NCI-H1930 (cell line): ENCODE measurements at regions not wholly inside any gene's neighbourhood (a gene's known extent, or its start where the extent isn't known, plus 50 kb on each side); places are given as distances from the start of the nearest gene placed in this dataset.

Experiments
- DNase-seq, 2 experiments: peaks; one replicate each; lab custom pipeline; 2025; lab: John Stamatoyannopoulos, UW

DNA sequence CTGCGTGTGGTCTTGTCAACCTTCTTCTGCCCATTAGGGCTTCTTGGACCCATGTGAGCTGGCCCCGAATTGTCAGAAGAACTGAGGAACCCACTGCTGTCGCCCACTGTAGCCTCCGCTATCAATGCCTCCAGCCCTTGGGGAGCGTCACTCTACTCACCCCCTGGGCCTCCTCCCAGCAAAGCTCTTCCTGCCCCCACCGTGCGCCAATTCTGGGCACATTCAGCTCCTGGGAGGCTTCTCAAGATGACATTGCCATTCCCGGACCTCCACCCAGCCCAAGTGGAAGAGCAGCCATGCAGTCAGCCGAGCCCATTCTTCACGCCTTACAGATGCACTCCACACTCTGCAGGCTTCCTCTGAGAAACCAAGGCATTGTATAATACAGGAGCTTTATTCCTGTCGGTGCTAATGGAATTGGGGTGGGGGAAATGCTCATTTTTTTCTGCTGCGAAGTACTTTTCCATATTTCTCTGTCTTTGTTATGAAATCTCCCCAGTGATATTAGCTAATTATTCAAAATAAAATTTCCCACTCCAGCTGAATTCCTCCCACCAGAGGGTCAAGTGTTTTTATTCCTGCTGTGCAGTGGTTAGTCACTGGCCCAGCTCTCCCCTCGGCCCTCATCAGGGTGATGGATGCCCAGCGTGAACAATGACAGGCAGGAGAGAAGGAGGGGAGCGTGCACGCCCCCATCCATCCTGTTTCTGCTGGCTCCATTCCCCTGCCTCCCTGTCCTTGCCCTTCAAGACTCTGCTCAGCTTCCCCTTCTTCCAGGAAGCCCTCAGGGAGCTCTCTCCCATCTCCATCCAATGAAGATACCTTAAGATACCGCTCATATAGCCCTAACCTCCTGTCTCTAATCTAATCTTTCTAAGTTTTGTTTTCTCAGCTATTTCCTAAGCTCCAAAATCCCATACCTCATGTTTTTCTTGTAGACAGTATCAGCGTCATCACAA lies 87.7 kb downstream of the C16orf95 start:
- no peak for DNase-seq

DNA sequence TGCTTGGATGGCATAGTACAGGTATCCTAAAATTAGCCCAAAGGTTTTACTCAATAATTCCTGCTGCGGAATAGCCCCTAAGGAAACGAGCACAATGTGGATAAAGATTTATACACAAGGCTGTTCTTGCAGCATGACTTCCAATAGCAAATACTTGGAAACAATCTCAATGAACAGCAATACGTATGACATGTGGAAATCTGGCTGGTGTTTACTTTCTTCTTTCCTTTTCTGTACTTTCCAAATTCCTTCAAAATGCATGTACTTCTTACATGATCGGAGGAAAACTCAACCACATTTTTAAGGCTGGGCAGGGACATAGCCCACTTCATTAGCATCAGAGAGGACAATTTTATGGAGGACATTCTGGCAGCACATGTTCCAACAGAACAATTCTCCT lies 86.6 kb downstream of the C16orf95 start:
- no peak for DNase-seq

DNA sequence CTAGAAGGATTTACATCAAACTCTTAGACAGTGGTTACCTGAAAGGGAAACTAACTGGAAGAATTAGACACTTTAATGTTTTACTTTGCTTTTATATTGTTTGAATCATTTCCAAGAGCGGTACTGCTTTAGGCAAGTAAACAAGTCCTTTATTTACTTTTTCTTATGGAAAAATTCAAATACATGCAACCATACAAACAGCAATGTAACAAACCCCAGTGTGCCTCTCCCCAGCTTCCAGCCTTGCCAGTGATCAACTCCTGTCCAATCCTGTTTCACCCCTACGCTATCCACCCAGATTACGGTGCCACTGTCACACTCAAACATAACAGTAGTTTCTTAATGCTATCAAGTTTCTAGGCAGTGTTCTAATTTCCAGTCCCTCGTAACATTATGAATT lies 85.9 kb downstream of the C16orf95 start:
- no peak for DNase-seq

DNA sequence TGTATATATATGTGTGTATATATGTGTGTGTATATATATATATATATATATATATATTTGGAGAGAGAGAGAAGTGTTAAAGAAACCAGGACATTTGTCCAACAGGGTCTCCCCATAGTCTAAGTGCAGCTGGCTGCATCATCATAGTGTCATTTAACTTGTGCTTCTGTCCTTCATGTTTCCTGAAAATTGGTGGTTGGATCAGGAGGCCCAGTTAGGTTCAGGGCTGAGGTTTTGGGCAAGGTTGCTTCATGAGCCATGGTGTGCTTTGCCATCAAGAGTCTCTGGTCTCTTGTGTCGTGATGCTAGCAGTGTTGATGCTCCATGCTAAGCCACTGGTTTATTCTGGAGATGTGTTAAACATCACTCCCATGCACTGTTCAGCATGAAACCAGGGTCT lies 85.3 kb downstream of the C16orf95 start:
- DNase-seq = no peak

DNA sequence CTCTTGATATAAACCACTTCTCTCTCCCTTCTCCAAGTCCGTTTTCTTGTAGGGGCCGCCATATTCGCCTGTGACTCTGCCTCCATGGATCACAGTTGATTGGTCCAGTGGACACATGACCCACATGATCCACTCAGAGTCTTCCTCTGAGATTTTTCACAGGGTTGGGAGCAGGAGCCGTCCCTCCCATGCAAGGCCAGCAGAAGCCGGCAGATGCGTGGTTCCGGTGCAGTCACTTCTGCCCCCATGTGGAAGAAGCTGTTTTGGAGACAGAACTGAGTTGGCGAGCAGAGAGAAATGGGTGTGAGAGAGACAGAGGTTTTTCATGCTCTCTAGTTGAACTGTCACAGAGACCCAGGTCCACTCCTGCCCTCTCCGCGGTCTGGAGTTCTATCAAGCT lies 83.3 kb downstream of the C16orf95 start:
- no peak for DNase-seq

DNA sequence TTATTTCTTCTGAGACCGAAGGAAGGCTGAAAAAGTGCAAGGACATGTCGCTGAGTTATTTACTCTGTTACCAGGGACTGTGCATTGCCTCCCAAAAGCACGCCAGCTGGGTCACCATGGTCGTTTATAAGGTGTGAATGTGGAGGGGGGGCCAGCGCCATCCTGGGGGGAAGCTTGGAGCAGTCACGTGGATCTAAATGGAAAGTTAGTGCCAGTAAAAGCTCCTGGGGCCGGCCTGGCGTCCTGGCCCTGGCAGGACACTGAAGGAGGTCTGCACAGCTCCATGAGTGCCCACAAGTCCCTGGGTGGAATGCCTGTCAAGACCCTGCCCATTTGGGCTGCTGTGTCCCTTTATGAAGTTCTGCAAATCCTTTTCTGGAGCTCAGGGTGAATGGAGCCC lies 82.6 kb downstream of the C16orf95 start:
- DNase-seq = no peak

DNA sequence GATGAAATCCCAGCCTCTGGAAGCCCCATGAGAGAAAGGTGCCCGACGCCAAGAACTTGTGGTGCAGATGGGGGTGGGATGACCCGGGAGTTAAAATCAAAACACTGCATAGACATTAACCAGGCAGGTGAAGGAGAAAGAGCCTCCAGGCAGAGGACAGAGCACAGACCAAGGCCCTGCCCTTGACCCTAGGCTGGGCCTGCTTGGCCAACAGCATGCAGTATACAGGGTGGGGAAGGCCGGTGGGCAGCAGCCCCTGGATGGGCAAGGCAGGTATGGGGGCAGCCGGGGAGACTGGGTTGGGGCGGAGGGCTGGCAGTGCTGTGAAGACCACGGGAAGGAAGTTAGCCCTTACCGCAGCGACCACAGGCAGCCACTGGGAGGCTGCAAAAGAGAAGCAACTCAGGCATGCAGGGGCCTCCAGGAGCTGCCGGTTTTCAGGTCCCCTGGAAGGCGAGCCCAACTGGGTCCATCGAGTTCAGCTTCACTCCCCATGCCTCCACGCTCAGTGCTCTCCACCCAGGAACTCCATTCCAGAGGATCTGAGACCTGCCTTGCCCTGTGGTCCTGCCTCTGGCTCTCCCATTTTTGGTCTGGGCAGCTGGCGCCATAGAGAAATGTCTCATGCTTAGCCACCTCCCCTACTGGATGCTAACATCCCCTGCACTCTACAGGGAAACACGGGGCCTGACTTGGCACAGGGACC lies 81.2 kb downstream of the C16orf95 start:
- DNase-seq = no peak

DNA sequence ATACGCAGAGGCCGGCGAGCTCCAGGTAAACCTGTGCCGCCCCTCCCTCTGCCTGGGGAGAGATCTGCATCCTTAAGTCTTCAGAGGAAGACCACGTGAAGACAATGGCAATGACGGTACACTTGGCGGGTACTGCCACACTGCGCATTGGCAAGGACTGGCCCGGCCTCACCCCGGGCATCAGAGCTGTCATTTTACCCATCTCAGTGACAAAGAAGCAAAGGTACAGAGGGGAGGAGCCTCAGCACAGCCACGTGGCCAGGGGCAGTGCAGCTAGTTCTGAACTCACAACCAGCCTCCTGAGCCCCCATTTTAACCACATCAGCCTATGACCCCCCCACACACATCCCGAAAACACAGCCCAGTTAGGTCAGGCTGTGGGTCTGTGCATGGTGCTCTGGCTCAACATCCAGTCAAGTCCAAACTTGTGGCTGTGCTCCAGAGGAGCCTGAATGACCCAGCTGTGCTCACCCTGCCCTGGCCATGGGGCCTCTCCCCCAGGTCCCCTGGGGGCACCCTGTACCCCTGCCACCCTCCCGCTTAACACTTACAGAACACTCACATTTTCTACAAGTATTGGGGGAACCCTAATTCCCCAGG lies 80.6 kb downstream of the C16orf95 start:
- DNase-seq = no peak

DNA sequence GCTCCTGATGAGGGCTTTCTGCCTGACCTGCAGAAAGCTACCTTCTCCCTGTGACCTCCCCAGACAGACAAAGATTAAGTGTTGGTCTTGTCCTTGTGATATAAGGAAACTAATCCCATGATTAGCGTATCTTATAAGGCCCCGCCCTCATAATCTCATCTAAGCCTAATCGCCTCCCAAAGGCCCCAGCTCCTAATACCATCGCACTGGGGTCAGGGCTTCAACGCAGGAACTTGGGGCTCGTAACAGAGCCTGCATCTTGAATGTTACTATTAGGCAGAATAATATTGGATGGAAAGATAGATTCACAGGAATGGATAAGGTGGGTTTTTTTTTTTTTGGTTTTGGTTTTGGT lies 78.9 kb downstream of the C16orf95 start:
- no peak for DNase-seq

DNA sequence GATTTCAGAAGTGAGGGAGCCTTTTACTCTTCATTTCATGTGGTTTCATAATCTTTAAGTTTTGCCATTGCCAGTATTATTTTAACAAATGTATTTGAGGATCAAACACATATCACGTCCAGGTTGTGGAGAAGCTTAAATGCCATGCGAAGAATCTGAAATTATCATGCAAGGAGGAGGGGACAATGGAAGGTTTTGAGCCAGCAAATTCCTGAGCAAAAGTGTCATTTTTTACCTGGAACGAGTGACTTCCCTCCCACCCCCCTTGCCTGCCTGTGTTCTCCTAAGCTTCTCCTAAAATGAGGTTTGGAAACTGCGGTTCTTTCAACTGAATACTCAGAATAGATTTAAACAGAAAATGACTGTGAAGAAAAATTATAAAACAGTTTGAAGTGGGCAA lies 77.6 kb downstream of the C16orf95 start:
- no peak for DNase-seq

DNA sequence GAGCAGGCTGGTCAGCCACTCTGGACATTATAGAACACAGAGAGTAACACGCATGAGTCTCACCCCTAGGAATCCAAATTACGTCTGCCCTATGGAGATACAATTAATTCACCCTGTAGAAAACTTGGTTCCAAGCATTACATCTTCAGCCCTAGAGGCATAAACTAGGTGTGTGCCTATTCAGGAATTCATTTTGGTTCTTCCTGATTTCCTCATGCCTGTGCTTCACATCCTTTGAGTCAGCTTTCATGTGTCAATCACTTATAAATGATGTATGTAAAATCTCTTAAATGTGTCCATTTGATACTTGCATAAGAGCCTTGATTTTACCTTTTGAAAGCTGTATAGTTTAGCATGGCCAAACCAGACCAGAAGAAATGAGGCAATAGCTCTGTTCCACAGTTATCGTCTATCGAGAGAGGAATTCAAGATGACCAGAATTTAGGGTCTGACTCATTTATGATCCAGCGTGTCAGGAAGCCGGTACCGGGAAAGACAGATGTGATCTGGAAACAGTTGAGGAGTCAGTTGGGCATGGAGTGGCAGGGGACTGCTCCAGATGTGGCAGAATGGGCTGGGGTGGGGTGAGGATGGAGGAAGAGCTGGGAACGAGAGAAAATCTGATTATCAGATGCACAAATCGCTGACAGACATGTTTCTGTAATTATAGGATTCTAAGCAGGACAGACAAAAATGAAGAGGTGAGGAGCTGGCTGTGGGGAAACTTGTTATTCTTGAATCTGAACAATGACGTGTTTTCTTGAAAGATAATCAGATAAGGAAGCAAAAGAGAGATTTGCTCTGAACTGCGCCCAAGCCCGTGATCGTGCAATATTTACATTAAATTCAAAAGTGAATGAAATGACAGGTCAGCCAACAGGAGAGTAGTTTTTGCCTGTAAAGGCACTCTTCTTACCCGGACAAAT lies 76.7 kb downstream of the C16orf95 start:
- no peak for DNase-seq

DNA sequence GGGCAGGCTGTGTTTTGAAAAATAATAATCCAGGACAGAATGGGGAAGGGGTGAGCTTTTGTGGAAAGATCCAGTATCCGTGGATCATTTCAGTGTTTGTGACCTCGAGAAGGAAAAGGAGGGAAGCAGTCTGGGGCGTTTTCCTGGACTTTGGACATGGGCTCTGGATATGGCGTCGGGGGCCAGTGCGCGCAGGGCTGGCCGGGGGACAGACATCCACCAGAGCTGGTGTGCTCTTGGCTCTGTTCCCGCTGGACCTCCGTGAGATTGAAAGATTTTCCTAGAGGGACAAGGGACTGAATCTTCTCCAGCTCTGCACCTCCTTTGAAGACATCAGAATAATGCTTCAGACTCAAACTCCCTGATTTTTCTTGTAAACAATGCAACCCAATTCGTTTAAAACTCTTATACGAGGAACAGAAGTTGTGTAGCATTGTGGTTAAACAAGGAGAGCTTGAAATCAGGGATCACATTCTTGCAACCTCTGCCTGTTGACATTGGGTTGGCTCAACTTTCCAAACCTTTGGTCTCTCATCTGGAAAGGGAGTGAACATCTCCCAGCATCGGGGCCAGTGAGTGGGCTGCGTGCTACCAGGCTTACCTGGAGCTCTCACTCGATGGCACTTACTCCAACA lies 75.9 kb downstream of the C16orf95 start:
- DNase-seq = no peak

DNA sequence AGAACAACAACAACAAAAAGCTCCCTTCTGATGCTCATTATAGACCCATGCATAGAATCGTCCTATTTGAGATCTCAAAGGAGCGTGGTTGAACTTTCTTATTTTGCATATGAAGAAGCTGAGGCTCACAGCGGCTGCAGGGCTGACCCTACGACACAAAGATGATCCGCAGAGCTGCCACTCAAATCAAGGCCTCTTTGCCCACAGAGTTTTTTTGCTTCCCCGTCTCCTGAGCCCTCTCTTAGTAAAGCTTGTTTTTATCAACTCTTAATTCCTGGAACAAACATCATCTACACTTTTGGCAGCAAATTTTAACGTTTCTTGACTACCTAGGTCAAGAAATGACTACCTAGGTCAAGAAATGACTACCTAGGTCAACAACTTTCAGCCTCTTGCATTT lies 73.7 kb downstream of the C16orf95 start:
- DNase-seq = no peak

DNA sequence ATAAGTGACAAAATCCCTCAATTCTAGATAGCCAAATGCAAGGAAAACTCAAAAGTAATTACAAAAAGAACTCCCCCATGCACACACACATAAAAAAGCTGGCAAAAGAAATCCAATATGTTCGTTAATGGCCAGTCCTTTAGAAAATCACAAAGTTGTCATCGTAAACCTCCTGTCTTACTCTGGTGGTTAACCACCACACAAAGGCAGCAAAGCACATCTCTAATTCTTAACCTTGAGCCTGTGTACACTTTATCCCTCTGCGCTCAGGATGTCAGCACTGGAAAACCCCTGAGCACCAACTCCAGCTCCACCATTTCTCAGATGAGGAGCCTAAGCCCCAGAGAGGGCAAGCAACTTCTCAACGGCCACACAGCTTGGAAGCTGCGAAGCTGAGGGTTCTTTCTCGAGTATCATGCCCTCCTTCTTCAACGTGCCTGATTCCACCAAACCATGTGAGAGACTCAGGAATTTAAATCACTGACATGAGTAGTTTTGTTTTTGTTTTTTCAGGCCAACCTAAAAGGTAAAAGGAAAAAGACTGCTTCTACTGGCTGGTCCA lies 72.5 kb downstream of the C16orf95 start:
- DNase-seq = no peak

DNA sequence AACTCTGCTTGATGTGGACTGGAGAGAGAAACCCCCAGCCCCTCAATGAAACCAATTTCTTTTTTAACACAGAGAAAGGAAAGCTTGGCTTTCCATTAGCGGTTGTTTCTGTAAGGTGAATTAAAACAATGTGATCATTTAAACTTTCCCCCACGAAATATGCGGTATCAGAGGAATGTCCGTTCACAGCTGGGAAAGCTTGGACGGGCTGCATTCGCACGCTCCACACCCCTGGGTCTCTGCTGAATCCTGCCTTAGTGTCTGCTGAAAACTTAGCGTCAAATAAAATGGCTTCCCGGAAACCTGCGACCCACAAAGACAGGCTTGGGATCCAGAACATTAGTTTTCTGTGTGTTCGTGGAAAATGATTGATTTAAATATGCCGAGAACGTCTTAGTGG lies 71.7 kb downstream of the C16orf95 start:
- no peak for DNase-seq

DNA sequence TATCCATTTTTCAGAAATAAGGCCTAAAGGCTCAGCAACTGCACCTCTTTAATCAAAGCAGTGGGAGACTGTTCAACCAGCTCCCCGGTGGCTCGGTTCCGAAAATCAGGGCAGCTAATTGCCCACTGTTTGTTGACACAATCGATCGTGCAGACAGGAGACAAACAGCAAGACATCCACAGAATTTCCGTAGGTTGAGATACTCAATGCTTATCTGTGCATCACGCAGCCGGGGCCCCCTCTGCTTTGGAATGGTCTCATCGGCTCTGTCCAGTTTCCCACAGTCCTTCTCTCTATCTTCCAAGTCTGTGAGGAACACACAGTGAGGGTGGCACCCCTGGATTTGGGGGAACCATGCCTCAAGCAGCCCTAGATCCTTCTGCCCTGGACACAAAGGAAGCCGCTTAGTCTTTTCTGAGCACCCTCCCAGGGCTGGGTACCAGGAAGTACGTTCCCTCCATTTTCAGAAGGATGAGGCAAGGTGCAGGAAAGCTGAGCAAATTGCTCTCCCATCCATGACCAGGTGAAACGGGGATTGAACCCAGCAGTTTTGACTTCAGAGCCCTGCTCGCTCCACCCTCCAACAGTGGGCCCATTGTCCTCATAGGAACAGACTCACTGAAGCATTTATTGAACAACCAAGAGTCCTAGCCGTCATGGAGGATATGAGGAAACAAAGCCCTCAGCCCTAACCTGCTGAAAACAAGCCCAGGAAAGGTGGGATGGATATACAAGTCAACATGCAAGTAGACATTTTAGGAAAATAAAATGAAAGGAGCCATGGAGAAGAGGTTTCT lies 70.7 kb downstream of the C16orf95 start:
- DNase-seq = no peak

DNA sequence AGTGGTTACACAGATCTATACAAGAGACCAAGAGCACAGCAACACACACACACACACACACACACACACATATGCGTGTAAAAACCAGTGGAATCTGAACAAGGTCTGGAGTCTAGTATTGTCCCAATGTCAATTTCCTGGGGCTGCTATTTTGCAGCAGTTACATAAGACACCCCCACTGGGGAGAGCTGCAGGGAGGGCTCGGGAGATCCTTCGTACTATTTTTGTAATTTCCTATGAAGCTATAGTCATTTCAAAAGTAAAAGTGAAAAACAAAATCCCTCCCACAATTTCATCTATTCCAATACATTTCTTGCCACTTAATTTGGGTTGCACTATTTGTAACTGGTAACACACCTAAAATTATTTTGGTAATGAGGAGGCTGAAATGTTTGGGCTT lies 68.5 kb downstream of the C16orf95 start:
- DNase-seq = no peak

DNA sequence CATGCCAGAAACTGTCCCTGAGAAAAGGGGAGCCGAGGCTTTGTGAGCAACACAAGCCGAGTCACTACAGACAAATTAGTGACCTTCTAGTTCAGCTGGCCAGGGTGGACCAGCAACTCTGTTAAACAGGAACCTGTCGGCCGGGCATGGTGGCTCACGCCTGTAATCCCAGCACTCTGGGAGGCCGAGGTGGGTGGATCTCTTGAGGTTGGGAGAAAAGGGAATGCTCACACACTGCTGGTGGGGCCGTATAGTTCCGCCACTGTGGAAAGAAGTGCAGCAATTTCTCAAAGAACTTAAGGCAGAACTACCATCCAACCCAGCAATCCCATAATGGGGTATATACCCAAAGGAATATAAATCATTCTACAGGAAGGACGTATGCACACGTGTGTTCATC lies 67.8 kb downstream of the C16orf95 start:
- DNase-seq = no peak

DNA sequence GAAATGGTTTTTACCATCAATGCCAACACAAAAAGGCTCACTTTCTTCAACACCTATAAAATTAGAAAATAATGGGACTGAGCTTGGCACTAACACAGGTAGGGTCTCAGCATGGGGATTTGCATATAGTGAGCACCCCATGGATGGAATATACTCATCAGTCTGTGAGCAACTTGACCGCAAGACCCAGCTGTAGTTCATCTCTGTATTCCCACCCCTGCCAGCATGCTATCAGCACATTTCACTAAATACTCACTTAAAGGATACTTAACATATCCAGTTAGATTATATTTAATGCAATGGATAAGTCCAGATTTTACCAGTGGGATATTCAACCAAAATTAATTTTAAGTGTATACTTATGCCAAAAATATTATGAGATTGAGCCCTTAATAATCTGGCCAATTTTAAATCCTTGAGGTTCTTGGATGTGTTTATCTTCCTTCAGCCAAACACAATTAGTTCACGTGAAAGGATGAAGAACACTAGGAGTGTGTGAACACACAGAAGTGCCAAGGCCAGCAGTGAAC lies 66.7 kb downstream of the C16orf95 start:
- DNase-seq = no peak
